HK-2 (cell line): ENCODE measurements at regions not wholly inside any gene's neighbourhood (a gene's known extent, or its start where the extent isn't known, plus 50 kb on each side); places are given as distances from the start of the nearest gene placed in this dataset.

Experiments
- DNase-seq: peaks from one replicate; pipeline ENCODE4 v3.0.0-alpha.2; 2018; ENCODE audit not compliant: unreplicated experiment

DNA sequence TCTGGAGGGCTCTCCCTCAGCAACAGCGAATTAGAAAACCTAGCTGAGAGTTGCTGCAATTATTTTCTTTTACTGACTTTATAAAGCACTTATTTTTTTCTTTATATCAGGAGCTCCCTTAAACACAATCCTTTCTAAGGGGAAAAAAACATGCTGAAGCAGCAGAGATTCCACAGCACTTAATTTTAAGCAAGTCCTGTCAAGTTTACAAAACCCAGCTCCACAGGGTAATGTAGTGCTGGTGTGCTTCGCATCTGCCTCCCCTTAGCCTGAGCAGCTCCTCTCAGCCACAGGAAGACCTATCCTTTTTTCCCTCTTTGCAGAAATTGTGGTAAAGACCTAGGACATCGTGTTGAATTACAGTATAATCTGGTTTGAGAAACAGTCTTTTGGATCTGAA is 208.1 kb upstream of the SYNDIG1 start:
- no peak for DNase-seq

DNA sequence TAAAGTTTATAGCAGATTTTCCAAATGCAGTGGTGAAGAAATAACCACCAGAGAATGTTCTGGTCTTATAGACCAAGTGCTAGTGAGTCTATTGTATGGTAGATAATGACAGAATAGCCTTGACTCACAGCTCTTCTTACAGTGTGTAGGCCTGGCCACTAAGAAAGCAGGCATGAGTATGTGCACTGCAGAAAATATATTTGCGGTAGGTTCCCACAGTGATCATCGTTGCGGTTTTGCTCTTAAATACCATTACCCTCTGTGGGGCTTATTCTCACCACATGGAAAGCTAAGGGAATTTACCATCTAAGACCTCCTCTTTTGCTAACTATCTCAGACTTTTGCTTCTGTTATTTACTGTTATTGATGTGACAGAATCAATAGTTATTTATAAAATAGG is 212.3 kb upstream of the SYNDIG1 start:
- DNase-seq: no peak

DNA sequence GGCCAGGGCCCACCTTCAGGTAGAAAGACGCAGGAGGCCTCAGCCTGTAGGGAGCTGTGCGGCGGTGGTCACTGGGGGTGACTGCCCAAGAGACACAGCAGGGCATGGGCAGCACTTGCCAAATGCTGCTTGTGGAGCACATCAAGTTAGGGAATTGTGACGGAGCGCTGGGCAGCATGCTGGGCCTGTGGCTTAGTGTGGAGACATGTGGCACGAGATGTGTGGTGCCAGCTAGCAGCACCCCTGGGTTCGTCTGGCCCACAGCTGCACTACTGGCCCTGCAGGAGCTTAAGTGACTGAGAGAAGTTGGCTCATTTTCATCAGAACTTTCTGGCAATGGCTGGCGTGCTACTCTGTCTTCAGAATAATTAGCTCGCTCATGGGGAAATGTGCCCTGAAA is 213.1 kb upstream of the SYNDIG1 start:
- no peak for DNase-seq

DNA sequence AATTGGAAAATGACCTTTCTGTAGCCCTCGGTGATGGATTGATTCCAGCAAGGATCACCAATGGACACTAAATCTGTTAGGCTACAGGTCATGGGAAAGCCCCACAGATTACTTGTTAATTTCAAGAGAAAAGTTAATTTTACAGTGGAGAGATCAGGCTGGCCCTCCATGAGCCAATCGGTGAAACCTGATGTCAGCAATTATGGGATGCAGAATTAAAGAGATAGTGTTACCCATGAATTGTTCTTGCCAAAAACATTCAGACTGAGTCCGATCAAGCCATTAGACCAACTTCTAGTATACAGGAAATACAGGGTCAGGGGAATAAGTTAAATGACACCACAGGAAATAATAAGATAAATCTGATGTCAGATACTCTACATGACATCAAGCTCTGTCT is 214.9 kb upstream of the SYNDIG1 start:
- no peak for DNase-seq

DNA sequence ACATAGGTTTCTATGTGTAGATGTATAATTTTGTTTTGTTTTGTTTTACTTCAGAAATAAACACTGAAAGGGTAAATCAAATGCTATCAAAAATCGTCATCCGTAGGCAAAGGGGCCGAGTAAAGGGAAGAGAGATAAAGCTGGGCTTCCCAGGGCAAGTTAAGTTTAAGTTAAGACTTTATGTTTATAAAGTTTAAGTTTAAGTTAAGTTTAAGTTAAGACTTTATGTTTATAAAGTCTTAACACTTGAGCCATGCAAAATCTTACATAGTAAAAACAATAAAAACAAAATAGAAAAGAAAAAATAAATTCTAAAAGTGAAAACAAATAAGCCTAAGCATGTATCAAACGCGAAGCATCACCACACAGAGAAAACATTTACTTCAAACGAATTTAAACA is 216.1 kb upstream of the SYNDIG1 start:
- DNase-seq: no peak

DNA sequence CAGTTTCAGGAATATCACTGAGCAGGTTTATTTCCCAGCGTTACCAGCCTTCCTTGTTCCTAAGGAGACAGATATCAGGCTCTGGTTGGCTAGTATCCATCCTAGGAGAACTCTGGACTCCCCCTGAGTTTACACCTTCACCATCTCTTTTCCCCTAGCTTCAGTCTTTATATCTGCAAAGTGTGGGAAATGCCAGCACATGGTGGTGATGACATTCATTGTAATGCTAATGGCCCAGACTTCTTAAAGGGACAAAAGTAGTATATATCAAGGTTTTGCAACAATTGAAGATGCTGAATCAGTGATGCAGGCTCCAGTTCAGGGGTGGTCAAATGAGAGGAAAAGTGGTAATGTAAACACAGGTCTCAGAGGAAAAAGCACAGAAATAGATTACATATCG is 224.3 kb upstream of the SYNDIG1 start:
- DNase-seq: no peak

DNA sequence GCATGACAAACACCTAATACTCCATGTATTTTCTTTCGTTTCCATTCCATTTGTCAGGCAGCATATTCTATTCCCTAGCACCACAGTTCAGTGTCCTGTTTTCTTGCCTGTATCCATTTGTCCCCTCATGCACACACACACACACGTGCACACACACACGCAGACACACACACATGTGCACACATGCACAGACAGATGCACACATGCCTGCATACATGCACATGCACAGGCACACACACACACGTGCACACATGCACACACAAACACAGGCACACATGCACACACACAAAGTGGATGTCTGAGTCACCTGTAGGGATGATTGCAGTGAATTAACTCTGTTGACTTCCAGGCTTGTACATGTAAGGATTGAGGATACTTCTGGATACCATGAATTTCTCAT is 226.7 kb upstream of the SYNDIG1 start:
- no peak for DNase-seq

DNA sequence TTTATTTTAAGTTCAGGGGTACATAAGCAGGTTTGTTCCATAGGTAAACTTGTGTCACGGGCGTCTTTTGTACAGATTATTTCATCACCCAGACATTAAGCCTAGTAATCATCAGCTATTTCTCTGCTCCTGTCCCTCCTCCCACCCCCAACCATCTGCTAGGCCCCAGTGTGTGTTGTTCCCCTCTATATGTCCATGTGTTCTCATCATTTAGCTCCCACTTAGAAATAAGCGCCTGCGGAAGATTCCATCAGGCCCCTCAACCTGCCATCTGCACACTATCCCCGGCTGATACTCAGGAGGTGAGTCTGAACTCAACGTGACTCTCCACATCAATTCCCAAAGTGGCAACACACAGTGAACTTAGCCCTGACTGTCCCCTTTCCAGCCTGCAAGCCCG is 228.0 kb upstream of the SYNDIG1 start:
- DNase-seq: no peak

DNA sequence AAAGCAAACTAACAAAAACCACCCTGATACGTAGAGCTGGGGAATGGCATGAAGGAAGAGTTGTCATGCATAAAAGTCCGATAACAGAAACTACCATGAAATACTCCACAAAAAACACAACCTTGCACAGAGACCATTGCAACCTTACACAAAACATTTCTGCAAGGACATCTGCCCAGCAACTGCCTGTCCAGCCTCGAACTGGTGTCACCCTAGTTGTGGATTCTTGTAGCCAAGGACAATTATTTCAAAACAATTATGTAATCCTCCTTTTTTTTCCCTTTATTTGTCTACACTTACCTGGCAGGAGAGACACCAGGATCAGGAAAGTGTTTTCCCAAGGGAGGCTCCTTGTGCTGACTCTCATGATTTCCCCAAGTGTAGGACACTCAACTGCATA is 232.5 kb upstream of the SYNDIG1 start:
- DNase-seq: no peak

DNA sequence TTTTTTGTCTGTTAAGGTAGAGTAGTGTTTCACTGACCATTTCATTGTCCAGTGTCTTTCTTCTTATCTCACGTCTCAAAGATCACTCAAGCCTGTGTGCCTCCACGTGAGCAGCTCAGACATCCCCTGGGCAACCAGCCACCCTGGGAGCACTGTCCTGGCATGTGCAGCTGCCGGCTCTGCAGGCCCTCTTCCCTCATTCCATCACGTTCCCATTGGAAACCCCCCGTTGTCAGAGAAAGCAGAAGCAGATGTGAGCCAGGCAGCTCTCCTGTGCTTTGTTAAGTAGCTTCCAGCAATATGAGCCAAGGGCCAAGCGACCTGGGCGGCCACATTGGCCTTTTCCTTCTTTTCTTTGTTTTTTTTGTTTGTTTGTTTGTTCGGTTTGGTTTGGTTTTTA is 233.2 kb upstream of the SYNDIG1 start:
- no peak for DNase-seq

DNA sequence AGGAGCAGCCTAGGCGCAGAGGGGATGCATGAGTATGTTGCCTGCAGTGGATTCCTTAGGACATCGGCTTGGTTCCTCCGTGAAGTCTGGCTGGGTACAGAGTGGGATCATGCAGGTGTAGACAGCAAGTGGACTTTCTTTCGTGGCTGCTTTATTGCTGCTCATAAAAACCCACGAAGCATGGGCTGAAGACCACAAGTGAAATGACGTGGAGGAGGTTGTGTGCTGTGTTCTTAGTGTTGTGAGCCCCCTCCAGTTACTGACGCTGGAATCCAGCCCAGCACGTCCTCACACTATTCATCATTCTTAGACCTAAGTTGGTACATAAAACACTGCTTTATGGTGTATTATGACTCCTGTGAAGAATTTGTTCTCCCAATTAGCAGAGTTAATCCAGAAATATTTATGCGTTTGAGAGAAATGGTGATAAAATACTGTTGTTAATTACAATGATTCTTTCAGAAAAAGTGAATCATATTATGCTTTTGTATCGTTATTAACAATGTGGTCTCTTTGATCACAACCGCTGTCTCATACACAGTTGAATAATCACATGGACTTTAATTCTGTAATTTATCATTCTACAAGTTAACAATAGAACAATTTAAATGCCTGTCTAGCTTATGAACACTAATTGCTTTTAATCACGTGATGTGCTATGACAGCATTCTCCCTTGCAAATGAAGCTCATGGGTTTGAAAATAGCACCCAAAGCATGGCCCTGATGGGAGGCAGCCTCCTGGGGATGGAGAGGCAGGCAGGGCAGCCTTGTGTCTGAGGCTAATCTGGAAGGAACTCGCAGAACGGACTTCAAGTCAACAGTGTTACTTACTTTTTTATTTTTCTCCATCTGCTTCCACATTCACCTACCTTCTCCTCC is 233.9 kb upstream of the SYNDIG1 start:
- no peak for DNase-seq

DNA sequence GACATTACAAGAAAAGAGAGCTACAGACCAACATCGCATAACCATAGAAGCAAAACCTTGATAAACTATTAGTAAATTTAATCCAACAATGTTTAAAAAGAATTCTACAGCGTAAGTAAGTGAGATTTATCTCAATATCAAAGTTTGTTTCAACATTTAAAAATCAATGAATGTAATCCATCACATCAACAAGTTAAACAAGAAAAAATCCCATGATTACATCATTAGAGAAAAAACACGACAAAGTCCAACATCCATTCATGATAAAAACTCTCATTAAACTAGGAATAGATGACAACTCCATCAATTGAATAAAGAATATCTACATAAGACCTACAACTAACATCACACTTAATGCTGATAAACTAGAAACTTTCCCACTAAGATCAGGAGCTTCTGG is 239.0 kb upstream of the GGTLC1 start:
- DNase-seq: no peak

DNA sequence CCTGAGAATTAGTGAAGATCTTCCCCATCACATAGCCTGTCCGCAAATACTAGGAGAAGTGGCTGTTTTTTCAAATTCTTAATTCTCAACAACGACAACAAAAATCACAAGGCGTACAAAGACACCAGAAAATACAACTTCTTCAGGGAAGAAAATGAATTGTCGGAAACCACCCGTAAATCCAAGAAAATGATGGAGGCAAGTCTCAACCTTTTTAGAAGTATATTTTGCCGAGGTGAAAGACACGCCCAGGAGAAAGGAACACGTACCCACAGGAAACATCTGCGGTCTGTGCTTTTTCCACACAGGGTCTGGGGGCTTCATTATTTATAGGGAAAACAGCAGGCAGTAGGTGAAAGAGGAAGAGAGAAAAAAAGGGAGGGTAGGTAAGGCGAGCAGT is 223.9 kb upstream of the GGTLC1 start:
- DNase-seq: no peak

DNA sequence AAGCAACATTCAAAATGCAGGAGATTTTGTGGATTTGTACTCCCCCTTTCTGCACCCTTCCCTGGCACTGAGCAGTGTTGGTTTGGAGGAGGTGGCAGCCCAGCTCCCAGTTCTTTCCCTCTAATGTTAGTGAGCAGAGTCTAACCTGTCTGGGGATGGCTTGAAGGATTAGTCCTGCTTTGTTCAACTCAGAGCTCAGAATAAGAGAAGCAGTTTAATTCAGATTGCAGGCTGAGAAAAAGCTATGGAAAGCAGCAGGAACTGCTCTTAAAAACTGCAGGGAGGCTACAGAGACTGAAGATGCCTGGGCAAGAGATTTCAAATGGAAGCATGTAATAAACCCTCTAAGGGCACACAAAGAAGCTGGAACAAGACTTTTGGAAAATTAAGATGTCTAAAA is 223.4 kb upstream of the GGTLC1 start:
- DNase-seq: no peak

DNA sequence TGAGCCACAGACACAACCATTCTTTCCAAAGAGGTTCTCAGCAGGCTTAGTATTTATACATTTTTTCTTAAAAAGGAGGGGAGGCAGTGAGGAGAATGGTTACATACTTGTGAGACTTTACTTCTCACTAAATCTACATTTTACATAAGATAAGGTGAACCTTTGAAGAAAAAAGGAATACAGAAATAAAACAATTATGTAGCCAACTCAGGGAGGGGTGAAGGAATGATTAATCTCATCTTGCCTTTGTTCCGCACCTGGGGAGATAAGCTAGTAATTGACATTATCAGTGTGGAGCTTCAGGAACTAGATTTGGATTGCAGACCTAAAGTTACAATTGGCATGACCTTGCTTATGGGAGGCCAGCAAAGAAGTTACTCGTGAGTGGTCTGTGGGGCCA is 221.8 kb upstream of the GGTLC1 start:
- no peak for DNase-seq

DNA sequence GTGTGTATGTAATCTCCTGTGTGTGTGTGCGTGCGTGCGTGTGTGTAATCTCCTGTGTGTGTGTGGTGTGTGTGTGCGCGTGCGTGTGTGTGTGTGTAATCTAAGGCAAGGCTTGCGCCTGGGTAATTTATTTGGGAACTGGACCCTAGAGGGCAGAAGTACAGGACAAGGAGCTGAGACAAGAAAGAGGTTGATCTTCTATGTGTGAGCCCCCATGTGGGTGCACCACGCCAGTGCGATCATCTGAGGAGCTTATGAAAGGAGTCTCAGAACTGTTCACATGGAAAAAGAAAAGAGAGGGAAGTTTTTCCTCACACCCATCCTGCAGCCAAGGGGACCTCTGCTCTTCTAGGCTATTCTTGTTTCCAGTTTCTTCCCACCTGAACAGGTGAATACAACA is 220.1 kb upstream of the GGTLC1 start:
- DNase-seq: no peak

DNA sequence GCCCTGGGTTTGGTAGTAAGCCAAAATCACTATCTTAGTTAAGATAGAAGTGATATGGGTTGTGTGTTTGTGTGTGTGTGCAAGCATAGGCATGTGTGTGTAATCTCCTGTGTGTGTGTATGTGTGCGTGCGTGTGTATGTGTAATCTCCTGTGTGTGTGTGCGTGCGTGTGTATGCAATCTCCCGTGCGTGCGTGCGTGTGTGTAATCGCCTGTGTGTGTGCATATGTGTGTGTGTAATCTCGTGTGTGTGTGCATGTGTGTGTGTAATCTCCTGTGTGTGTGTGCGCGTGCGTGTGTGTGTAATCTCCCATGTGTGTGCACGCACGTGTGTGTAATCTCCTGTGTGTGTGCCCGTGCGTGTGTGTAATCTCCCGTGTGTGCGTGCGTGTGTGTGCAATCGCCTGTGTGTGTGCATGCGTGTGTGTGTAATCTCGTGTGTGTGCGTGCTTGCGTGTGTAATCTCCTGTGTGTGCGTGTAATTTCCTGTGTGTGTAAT is 219.3 kb upstream of the GGTLC1 start:
- DNase-seq: no peak

DNA sequence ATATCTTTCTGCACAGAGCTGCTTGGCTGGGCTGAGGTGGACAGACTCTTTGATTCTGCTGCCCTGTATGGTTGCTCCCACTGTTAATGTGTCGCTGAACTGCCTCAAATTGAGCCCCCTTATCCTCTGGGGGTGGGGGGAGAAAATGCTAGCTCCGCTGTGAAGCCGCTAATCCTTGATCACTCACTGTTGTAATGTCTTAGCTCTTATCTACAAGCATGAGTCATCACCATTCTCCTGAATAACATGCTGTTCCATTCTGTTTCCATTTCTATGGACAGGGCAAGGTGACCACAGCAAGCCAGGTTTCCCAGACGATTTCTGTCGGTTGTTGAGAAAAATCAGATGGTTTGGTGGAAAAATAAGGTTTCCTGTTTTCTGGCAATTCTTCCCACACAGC is 218.4 kb upstream of the GGTLC1 start:
- no peak for DNase-seq

DNA sequence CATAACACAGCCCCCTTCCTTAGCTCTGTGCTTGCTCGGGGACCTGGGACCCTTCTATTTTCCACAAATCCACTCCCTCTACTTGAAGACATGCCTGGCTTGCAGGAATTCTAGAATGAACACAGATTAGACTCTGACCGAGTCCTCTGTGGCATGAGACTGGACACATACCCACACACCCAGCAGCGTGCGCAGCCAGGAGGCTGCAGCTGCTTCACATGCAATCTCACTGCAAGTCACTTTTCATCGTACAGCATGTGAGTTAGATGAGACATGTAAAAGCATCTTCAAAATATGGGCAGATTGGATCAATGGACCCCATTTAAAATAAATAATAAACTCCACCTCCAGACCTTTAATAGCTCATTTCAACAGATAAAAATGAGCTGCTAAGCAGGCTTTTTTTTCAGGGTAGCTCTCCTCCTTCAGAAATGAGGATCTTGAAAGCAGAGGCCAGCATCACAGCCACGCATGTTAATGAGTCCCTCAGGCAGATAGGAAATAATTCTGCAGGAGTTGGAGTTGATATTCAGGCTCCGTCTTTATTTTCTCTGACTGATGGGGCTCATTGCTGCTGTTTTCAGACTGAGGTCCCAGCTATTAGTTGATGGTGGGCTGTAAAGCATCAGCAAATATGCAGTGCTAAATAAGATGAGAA is 215.1 kb upstream of the GGTLC1 start:
- no peak for DNase-seq

DNA sequence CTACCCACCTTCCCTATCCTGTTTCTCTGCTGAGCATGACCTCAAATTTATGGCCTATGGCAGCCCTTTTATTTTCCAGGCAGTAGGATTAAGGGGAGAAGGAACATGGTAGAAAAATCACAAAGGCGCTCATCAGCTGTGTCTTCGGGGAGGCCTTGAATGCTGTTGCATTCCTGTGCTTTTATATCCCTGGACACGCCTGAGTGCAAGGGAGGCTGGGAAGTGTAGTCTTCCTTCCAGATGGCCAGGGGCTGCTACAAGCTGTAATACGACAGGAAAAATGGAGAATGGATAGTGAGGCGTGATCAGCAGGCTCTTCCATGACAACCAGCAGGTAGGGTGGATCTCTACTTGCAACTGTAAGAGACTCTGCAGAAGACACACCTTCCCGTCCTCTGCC is 210.9 kb upstream of the GGTLC1 start:
- DNase-seq: no peak

DNA sequence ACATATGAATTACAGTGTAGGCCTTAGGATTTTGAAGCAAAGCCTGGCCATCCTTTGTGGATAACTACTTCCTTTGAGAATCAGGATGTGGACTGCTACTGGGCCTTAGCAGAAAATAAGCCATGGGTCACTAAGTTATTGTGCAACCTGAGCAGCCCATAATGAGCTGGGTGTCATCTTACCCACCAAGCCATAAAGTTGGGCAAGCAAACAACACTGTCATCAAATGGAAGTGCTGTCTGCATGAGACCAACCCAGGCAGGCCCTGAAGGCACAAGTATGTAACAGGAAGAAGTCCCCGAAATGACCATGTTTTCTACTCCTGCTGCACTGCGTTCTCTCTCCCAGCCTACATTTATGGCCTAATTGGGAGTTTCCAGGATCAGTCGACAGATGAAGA is 205.6 kb upstream of the GGTLC1 start:
- DNase-seq: no peak

DNA sequence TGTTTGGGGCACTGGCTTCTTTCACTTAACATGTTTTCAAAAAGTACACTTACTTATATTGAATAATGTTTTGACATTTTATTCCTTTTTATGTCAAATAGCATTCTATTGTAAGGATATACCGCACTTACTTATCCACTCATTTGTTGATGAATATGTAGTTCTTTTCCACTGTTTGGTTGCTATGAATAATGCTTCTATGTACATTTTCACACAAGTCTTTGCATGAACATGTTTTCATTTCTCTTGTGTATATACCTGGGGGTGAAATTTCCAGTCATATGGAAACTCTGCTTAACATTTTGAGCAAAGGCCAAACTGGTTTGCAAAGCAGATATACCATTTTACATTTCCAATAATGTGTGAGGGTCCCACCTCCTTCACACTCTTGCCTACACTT is 202.3 kb upstream of the GGTLC1 start:
- DNase-seq: no peak

DNA sequence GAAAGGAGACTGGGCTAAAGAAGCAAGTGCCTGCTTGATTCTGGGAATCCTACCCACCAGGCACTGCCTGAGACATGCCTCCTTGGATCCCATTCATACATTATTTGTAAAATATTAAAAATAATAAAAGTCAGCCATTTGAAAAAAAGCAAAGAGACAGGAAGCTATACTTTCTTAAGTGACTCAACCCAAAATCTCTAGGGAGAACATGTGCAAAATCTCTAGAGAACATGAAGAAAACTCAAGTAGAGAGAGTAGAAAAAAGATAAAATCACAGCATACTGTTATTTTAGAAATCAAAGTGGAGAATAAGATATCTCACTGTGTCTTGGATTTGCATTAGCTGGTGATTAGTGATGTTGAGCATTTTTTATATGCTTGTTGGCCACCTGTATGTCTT is 197.2 kb upstream of the GGTLC1 start:
- no peak for DNase-seq

DNA sequence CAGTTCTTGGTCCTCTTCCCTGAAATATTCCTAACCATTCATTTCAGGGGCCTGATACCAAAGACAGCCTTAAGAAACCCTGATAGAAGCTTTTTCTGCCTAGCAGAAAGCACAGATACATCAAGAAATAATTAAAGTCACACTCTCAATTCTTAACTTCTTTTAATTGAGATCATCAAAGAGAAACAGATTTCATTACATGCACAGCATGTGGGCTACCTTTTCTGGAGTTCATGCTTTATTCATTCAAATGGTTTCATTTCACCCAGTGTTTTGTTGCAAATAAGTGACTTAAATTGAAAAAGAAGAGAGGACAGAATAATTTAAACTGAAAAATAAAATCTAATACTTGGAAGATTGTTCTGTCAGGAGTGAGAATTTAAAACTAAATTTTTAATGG is 192.6 kb upstream of the GGTLC1 start:
- no peak for DNase-seq
